ENCODE measurements at regions not wholly inside any gene's neighbourhood (a gene's known extent, or its start where the extent isn't known, plus 50 kb on each side); places are given as distances from the start of the nearest gene placed in this dataset.

DNA sequence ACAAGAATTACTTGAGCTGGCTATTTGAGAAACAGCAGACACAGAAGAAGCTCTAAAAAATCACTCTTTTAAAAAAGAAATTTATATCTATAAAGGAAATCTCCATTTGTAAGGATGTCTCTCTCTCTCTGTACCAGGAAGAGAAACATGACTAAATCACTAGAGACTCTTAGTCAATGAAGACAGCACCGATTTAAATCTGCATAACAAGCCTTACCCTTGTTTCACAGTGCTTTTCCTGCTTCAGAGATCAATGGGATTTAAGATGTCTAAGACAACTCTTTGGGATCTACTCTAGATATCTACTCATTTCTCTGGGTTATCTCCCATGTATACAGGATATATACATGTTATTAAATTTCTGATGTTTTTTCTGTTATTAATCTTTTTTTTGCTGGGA, 359.2 kb upstream of the RND3 start:
- ChIA-PET POLR2A (no interaction called here), CTCF (no interaction called here)
- Histone ChIP-seq H3K27me3 (replicated peaks in 1 of 2; ENCODE audit: control insufficient read depth in 2 of 2, extremely low read depth in 1 of 2, insufficient read depth in 2 of 2, low read length in 1 of 2) (peaks cover 0 to 9% of the 10 kb centered on the region in 2 experiments), H3K27ac (ENCODE audit: low read length) (no peak overlapping the region), H3K4me3 (ENCODE audit: control insufficient read depth in 1 of 2, extremely low read depth in 1 of 2, low read length in 1 of 2) (no peak overlapping the region), H3K36me3 (ENCODE audit: control insufficient read depth in 2 of 2, extremely low read depth in 1 of 2, insufficient read depth in 1 of 2, low read length in 1 of 2) (no peaks in the 10 kb centered on the region), H3K4me1 (ENCODE audit: control insufficient read depth in 1 of 2, extremely low read depth in 1 of 2, insufficient read depth in 2 of 2, low read length in 2 of 2) (no peaks in the 10 kb centered on the region), H3K9me3 (no peaks in the 10 kb centered on the region)
- Mint-ChIP-seq H3K27me3 (peaks cover 2 to 10% of the 10 kb centered on the region in 2 donors), H3K9me3 (no peaks in the 10 kb centered on the region), H3K36me3 (no peaks in the 10 kb centered on the region), H3K27ac (no peak overlapping the region), H3K4me3 (no peak overlapping the region), H3K4me1 (no peaks in the 10 kb centered on the region)
- ATAC-seq (replicated peaks in 1 of 4), result no peak
- DNase-seq, result no peak
- WGBS (ENCODE audit: insufficient coverage), result no CpG with 5 or more reads among the region's 1 CpG

DNA sequence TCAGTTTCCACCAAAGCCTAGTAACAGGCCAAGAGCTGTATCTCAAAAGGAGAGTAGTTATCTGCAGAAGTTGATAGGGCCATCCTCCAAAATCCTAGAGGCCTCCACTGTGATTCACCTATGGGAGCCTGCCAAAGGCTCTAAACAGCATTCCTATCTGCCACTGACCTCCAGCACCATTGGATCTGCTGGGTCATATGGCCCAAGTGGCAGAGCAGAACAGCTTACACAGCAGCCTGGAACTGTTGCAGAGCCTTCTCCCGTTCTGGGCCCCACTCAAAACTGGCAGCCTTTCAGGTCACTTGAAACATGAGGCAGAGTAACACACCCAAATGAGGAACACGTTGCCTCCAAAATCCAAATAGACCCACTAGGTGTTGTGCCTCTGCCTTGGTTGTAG, 345.2 kb upstream of the RND3 start:
- Histone ChIP-seq H3K4me1 (ENCODE audit: control insufficient read depth in 1 of 2, extremely low read depth in 1 of 2, insufficient read depth in 2 of 2, low read length in 2 of 2) (no peaks in the 10 kb centered on the region), H3K9me3 (no peaks in the 10 kb centered on the region), H3K27ac (ENCODE audit: low read length) (no peak overlapping the region), H3K27me3 (replicated peaks in 1 of 2; ENCODE audit: control insufficient read depth in 2 of 2, extremely low read depth in 1 of 2, insufficient read depth in 2 of 2, low read length in 1 of 2) (peaks cover 0 to 3% of the 10 kb centered on the region in 2 experiments), H3K36me3 (ENCODE audit: control insufficient read depth in 2 of 2, extremely low read depth in 1 of 2, insufficient read depth in 1 of 2, low read length in 1 of 2) (no peaks in the 10 kb centered on the region), H3K4me3 (ENCODE audit: control insufficient read depth in 1 of 2, extremely low read depth in 1 of 2, low read length in 1 of 2) (no peak overlapping the region)
- DNase-seq (no peak), ATAC-seq (replicated peaks in 1 of 4) (no peak)
- CTCF ChIA-PET, result no interaction called here
- POLR2A ChIA-PET, result no interaction called here
- Mint-ChIP-seq H3K27ac (no peak overlapping the region), H3K4me1 (no peaks in the 10 kb centered on the region), H3K27me3 (no peaks in the 10 kb centered on the region), H3K9me3 (peaks cover 0 to 4% (median 0%) of the 10 kb centered on the region in 3 donors), H3K4me3 (no peak overlapping the region), H3K36me3 (no peaks in the 10 kb centered on the region)
- WGBS (ENCODE audit: insufficient coverage), result 67% methylated on average over 1 of the region's 2 CpGs

DNA sequence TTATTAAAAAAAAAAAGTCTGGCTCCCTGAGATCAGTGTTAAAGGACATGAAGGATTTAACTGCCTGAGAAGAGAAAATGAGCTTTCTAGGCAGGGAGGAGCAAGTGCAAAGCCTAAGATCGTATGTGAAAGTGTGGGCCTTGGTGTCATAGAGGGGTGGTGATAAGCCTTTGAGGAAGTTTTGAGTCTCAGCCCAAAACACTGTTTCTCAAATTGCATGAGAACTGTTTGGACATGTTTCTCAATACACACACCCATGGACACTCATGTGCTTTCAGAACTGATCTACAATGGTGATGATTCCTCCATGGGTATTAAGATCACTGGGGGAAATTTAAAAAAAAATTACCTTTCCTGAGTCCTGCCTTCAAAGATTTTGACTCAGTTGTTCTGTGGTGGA, 336.7 kb upstream of the RND3 start:
- no peaks in the 10 kb centered on the region for H3K36me3 ChIP-seq (ENCODE audit: control insufficient read depth in 2 of 2, extremely low read depth in 1 of 2, insufficient read depth in 1 of 2, low read length in 1 of 2)
- CTCF ChIA-PET, result no interaction called here

DNA sequence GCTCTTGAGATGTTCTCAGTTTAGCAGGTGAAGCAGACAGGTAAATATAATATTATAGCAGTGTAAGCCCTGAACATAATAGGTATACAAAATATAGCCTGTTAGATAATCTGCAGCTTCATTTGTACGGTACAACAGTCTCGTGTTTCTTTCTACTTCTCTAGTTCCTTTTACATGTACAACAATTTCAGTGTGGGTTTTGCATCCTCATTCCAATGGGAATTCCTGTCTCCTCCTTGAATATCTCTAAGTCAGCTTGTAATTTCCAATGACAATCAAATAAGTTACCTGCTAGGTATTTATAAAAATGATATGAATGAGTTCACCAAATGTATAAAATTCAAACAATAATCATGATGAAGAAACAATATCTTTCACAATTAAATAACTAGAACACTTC, 330.0 kb upstream of the RND3 start:
- ChIA-PET POLR2A (no interaction called here), CTCF (no interaction called here)
- Mint-ChIP-seq H3K27ac (no peak overlapping the region), H3K9me3 (peaks cover 0 to 8% (median 0%) of the 10 kb centered on the region in 3 donors), H3K4me1 (no peaks in the 10 kb centered on the region), H3K36me3 (no peaks in the 10 kb centered on the region), H3K27me3 (peaks cover 0 to 3% of the 10 kb centered on the region in 2 donors), H3K4me3 (no peak overlapping the region)
- ATAC-seq (replicated peaks in 1 of 4), result no peak
- no peak for DNase-seq
- H3K27ac ChIP-seq (ENCODE audit: low read length), result no peak overlapping the region
- no peaks in the 10 kb centered on the region for H3K4me1 ChIP-seq (ENCODE audit: control insufficient read depth in 1 of 2, extremely low read depth in 1 of 2, insufficient read depth in 2 of 2, low read length in 2 of 2)
- 79% methylated on average over 2 of the region's 2 CpGs for WGBS (ENCODE audit: insufficient coverage)
- H3K4me3 ChIP-seq (ENCODE audit: control insufficient read depth in 1 of 2, extremely low read depth in 1 of 2, low read length in 1 of 2), result no peak overlapping the region
- H3K36me3 ChIP-seq (ENCODE audit: control insufficient read depth in 2 of 2, extremely low read depth in 1 of 2, insufficient read depth in 1 of 2, low read length in 1 of 2), result no peaks in the 10 kb centered on the region
- peaks cover 0 to 2% of the 10 kb centered on the region in 2 experiments for H3K27me3 ChIP-seq (replicated peaks in 1 of 2; ENCODE audit: control insufficient read depth in 2 of 2, extremely low read depth in 1 of 2, insufficient read depth in 2 of 2, low read length in 1 of 2)
- no peaks in the 10 kb centered on the region for H3K9me3 ChIP-seq

More for the DNA sequence above, 336.7 kb upstream of the RND3 start:
- DNase-seq, result no peak
- Histone ChIP-seq H3K4me3 (ENCODE audit: control insufficient read depth in 1 of 2, extremely low read depth in 1 of 2, low read length in 1 of 2) (no peak overlapping the region), H3K27ac (ENCODE audit: low read length) (no peak overlapping the region), H3K27me3 (replicated peaks in 1 of 2; ENCODE audit: control insufficient read depth in 2 of 2, extremely low read depth in 1 of 2, insufficient read depth in 2 of 2, low read length in 1 of 2) (no peaks in the 10 kb centered on the region), H3K9me3 (no peaks in the 10 kb centered on the region), H3K4me1 (ENCODE audit: control insufficient read depth in 1 of 2, extremely low read depth in 1 of 2, insufficient read depth in 2 of 2, low read length in 2 of 2) (no peaks in the 10 kb centered on the region)
- peaks cover 0 to 1% of the 10 kb centered on the region in 2 donors for H3K27me3 Mint-ChIP-seq
- H3K9me3 Mint-ChIP-seq, result peaks cover 0 to 7% (median 0%) of the 10 kb centered on the region in 3 donors
- POLR2A ChIA-PET, result no interaction called here
- whole genome bisulfite sequencing (ENCODE audit: insufficient coverage), result 0% methylated on average over 1 of the region's 1 CpG
- H3K4me1 Mint-ChIP-seq, result no peaks in the 10 kb centered on the region
- H3K4me3 Mint-ChIP-seq, result no peak overlapping the region
- no peaks in the 10 kb centered on the region for H3K36me3 Mint-ChIP-seq
- no peak overlapping the region for H3K27ac Mint-ChIP-seq
- ATAC-seq (replicated peaks in 1 of 4), result no peak

DNA sequence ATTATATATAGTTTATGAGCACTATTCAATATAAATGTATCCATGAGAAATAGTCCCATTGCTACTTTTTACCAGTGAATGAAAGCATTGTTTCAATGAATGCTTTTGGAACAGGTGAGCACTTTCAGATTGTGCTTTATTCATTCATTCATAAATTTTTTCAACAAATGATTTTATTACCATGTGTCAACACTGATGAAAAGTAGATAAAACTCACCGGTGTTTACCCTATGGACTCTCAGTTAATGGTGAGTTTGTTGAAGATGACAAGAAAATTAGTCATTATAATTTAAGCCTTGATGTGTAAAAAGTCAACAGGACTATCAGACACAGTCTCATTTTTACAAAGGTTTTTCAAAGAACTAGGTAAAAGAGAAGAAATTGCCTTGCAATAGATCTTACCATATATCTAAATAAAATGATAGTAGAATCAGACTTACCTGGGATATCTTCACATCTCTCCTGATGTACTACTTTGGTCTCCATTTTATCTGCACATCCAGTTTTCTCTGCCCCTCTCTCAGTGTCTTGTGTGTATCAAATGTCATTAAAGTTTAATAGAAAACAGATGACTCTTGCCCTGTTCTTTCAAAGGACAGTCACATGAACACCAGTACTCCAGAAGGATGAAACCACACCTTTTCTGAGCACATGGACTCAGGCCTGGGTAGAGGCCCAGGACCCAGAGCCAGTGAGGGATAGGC, 325.3 kb upstream of the RND3 start:
- Mint-ChIP-seq H3K36me3 (no peaks in the 10 kb centered on the region), H3K4me1 (no peaks in the 10 kb centered on the region), H3K4me3 (no peak overlapping the region), H3K27me3 (no peaks in the 10 kb centered on the region), H3K27ac (no peak overlapping the region), H3K9me3 (no peaks in the 10 kb centered on the region)
- Histone ChIP-seq H3K4me1 (ENCODE audit: control insufficient read depth in 1 of 2, extremely low read depth in 1 of 2, insufficient read depth in 2 of 2, low read length in 2 of 2) (no peaks in the 10 kb centered on the region), H3K36me3 (ENCODE audit: control insufficient read depth in 2 of 2, extremely low read depth in 1 of 2, insufficient read depth in 1 of 2, low read length in 1 of 2) (no peaks in the 10 kb centered on the region), H3K9me3 (no peaks in the 10 kb centered on the region), H3K27ac (ENCODE audit: low read length) (no peak overlapping the region), H3K27me3 (replicated peaks in 1 of 2; ENCODE audit: control insufficient read depth in 2 of 2, extremely low read depth in 1 of 2, insufficient read depth in 2 of 2, low read length in 1 of 2) (peaks cover 0 to 2% of the 10 kb centered on the region in 2 experiments), H3K4me3 (ENCODE audit: control insufficient read depth in 1 of 2, extremely low read depth in 1 of 2, low read length in 1 of 2) (no peak overlapping the region)
- ChIA-PET POLR2A (no interaction called here), CTCF (no interaction called here)
- no peak for ATAC-seq (replicated peaks in 1 of 4)
- DNase-seq, result no peak
- WGBS (ENCODE audit: insufficient coverage), result no CpG with 5 or more reads among the region's 1 CpG

DNA sequence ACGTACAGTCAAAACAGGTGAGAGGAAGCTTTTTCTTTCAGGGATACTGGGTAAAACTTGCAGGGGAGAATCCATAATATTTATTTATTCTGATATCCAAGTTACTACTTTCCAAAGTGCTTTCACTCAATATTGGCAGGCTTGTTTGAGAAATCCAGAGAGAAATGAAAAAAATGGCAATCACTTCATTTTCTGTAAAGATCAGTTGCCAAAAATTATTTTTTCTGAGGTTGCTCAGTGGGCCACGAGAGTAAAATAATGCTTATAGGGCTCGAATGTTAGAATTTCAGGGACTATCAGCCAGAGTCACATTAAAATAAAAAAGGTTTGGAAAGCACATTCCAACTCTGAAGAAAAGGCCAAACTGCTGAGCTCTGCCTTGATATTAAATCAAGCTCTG, 324.6 kb upstream of the RND3 start:
- ChIA-PET CTCF (interaction anchor here in 1 of 2 donors (0.5 kb wide), 1 partner anchor 9 kb away, joined by 3 read pairs; no protein-coding TSS in a partner anchor), POLR2A (no interaction called here)
- Mint-ChIP-seq H3K4me3 (no peak overlapping the region), H3K4me1 (no peaks in the 10 kb centered on the region), H3K27ac (no peak overlapping the region), H3K27me3 (no peaks in the 10 kb centered on the region), H3K36me3 (no peaks in the 10 kb centered on the region), H3K9me3 (no peaks in the 10 kb centered on the region)
- Histone ChIP-seq H3K27me3 (replicated peaks in 1 of 2; ENCODE audit: control insufficient read depth in 2 of 2, extremely low read depth in 1 of 2, insufficient read depth in 2 of 2, low read length in 1 of 2) (peaks cover 0 to 2% of the 10 kb centered on the region in 2 experiments), H3K4me1 (ENCODE audit: control insufficient read depth in 1 of 2, extremely low read depth in 1 of 2, insufficient read depth in 2 of 2, low read length in 2 of 2) (no peaks in the 10 kb centered on the region), H3K36me3 (ENCODE audit: control insufficient read depth in 2 of 2, extremely low read depth in 1 of 2, insufficient read depth in 1 of 2, low read length in 1 of 2) (no peaks in the 10 kb centered on the region), H3K27ac (ENCODE audit: low read length) (no peak overlapping the region), H3K4me3 (ENCODE audit: control insufficient read depth in 1 of 2, extremely low read depth in 1 of 2, low read length in 1 of 2) (no peak overlapping the region), H3K9me3 (no peaks in the 10 kb centered on the region)
- DNase-seq (no peak), ATAC-seq (replicated peaks in 1 of 4) (no peak)
- 60% methylated on average over 1 of the region's 3 CpGs for WGBS (ENCODE audit: insufficient coverage)

Data from T-cell (primary cell).